Stimulated activated naive CD8-positive, alpha-beta T cell treated with anti-CD3 and anti-CD28 coated beads, Interleukin-15, Interleukin-2, amounts not matched to agents 100 U/mL and 50 U/mL, for 24 hours (primary cell): ENCODE measurements at regions not wholly inside any gene's neighbourhood (a gene's known extent, or its start where the extent isn't known, plus 50 kb on each side); places are given as distances from the start of the nearest gene placed in this dataset.

Experiments used
- ATAC-seq: fragments of 150-1000 bp; cut with Tn5 transposase; one replicate; pipeline ENCODE4 v1.10.0; 2021
- DNase-seq: peaks from one replicate; pipeline ENCODE4 v3.0.0; 2021

DNA sequence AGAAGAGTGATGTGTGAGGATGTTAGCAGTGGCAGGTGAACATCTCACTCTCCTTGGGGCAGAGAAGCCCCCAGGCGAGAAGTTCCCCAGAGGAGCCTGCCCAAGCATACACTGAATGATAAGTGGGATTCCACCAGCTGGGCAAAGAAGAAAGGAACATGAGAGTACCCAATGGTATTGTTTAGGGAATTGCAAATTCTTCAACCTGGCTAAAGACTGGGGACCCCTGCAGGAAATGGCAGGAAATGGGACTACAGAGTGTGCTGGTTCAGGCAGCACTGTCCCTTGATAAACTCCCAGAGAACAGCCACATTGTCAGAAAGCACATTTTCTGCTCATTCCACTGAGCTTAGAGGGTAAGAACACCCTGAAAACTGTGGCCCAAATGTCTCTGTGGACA is 121.3 kb downstream of the RPS29 start:
- ATAC-seq (no peak), DNase-seq (no peak)

DNA sequence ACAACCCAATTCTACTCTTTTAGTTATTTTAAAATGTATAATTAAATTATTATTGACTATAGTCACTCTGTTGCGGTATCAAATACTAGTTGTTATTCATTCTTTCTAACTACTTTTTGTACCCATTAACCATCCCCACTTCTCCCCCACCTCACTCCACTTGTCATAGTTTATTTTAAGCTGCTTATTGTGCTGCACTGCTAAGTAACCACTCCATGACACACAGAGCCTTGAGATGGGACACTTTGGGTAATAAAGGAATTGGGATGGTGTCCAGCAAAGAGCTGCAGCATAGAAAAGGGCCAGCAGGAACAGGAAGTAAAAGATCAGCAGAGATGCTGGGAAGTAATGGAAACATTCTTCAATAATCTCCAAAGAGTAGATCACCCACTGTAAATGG is 123.0 kb downstream of the RPS29 start:
- ATAC-seq: no peak
- no peak for DNase-seq

DNA sequence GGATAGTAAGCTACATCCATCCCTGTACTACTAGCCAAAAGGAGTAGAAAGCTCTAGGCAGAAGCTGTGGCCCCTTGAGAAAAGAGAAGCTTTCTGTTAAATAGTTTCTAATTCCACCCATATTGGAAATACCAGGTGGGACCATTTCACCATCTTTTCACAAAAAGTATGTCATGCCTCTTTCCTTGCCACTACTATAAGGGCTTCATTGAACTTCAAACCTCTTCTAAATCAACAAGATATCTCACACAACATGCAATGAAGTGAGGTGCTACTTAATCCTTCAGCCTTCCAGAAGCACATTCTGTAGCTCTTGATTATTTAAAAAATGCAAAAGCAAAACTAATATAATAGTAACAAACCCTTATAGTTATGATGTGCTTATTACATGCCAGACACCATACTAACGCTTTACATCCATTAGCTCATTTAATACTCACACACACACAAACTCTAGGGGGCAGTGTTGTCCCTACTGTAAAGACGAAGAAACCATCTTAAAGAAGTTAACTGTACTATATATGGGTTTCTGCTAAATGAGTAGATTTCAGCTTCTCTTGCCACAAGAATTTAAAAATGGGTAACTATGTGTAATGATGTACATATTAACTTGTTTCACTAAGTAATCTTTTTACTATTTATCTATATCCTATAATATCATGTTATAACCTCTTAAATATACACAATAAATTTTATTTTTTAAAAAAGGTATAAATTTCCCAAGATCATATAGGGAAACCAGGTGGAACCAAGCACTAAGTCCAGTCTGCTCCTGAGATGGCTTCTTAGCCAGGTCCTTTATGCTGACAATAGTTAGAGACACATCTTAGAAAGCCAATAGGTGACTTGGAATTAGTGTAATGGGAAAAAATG is 124.4 kb downstream of the RPS29 start:
- ATAC-seq (peak; percentile 91), DNase-seq (peak; percentile 62)

DNA sequence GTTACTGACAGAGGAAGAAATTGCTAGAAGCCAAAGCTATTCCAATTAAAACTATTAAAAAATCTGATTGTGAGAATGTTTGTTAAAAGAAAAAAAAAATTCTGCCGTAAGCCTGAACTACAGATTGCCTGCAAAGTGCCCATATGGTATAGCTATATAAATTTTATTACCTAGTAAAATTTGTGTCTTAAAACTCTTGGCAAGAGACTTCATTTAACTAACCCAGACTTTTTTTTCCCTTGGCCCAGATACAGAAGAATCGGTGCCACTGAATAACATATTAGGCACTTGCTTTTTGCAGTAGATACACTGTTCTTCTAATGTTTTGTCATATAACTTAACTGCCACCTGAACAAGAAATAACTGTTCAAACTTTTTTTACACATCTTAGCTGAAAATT is 125.5 kb downstream of the RPS29 start:
- no peak for ATAC-seq
- DNase-seq: no peak

DNA sequence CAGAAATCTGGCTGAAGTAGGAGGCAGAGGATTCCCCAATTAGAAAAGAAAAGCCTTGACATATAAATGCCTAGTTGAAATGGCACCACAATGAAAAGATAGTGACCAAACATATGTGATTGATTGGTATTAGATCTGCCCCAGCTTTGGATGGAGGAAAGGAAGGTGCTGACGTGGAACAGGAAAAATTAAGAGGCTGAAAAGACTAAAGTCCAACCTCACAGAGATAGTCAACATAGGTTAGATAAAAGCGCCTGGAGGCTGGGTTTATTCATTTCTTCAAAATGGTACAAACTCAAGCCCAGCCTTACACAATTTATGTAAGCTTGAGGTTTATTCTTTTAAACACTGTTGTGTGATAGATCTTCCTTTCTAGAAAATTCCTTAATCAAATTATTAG is 129.6 kb downstream of the RPS29 start:
- DNase-seq (no peak), ATAC-seq (no peak)

DNA sequence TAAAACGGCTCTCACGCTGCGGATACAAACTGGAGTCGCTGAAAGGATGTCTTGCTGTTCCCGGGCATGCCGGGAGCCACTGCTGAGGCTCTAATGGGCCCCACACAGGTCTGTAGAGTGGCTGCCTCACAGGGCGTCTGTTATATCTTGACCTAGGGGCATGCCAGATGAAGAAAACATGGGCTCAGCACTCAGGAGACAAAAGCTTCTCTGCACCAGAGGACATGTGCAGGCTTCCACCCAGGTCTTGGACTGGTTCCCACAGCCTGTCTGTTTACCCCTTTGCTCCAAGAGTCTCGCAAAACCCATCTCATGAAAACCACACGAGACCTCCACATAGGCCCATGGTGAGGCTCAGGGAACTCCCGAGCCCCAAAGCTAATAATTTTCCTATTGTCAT is 134.2 kb downstream of the RPS29 start:
- DNase-seq (no peak), ATAC-seq (no peak)

DNA sequence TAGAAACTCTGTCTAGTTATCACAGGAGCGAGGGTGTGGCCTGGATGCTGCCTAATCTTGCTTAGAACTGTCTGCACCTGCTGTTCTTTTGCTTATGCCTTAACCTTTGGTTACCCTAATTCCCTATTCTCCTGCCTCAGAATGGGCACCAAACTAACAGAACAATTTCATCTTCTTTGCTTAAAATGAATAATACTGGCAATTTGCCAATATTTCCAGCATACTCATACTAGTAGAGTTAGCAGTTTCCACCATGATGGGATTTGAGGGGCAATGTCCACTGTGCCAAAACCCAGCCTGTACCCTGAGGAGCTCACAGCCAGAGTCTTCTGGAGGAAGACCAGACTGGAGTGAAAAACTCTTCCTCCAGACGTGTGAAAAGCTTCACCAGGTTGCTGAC is 136.4 kb downstream of the RPS29 start:
- ATAC-seq: no peak
- DNase-seq: no peak

DNA sequence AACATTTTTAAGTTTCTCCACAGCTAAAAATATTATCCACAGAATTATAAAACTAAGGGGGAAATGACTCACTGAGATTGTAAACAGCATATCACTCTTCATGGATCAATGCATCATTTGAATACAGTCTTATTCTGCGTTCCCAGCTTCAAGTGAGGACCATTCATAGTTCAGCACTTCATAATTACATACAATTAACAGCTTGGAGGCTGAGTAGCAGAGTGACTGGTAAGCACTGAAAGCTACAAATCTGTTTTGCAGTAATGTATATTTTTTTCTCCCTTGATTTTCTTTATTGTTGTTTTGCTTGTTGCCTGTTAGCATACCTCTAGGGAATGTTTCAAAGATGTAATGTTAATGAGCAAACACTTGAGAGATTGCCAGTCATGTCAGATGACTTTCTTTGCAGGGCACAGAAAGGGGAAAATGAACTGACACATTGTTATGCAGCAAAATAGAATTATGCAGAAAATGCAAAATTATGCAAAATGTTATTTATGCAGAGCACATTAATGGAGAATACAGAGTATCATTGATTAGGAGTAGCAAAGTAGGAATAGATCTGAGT is 138.6 kb downstream of the RPS29 start:
- DNase-seq (no peak), ATAC-seq (no peak)

DNA sequence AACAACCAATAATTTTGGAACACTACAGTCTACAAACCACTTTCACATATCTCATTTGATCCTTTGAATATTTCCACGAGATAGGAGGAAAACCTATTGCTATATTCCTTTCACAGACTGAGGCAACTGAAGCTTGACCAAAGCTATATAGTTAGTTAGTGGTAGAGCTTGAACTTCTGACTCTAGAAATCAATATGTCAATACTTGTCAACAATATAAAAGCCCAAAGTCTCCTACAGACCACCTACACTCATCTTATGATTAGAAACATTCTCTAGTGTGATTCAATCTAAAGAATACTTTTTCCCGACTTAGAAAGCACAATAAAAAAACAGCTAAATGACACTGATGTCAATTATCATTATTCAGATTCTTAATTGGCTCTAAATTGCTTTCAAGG is 139.4 kb downstream of the RPS29 start:
- DNase-seq (no peak), ATAC-seq (no peak)

DNA sequence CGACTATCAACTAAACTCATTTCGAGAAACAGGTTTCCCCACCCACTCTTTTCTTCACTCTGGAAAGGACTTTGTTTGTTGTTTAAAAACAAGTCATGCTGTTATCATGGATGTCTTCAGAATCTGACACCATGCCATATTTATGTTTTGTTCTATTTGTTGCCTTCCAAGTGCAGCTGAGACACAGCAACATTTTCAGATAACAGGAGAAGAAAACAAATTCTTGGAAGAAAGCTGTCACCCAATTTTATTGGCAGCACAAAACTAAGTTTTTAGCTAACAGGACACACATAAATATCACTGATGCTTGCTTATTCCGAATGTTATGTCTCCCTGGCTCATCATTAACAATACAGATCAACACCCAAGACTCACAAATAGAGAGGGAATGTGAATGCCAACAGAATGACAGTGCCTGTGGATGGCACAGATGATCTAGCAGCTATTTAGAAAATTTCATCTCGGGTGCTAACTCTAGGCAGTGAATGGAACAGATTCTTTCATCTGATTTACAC is 147.9 kb downstream of the RPS29 start:
- no peak for DNase-seq
- no peak for ATAC-seq

DNA sequence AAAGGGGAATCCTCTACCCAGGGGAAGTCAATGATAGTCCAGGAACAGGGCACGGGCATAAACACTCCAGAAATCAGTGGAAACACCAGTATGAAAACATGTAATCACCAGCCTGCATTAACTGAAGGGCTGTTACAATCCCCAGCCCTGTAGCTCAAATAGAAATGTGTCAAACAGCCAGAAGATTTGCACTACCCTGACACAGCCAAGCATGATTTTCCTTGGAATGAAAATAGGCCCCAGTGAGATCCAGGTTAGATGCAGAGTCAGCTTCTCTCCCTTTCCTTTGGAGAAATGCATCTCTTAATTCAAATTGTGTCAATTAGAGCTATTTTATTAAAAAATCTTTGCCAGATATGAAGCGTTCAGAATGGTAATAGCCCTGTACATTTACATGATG is 158.1 kb downstream of the RPS29 start:
- DNase-seq: no peak
- no peak for ATAC-seq

DNA sequence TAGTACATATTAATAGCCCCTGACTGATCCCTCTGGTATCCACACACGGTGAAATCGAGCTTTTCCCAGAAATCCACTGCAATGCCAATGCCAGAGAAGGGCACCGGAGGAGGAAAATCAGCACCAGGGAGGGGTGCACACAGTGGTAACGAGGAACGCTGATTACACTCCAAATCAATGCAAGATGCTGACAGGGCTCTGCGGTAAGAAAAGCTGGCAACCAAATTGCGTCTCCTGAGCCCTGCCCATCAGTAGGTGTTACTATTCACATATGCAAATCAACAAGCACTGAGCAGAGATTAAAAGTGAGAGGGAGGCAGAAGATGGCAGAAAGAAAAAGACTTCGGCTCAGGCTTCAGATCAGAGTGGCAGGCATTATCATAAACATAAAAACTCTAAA is 159.1 kb downstream of the RPS29 start:
- no peak for DNase-seq
- no peak for ATAC-seq

DNA sequence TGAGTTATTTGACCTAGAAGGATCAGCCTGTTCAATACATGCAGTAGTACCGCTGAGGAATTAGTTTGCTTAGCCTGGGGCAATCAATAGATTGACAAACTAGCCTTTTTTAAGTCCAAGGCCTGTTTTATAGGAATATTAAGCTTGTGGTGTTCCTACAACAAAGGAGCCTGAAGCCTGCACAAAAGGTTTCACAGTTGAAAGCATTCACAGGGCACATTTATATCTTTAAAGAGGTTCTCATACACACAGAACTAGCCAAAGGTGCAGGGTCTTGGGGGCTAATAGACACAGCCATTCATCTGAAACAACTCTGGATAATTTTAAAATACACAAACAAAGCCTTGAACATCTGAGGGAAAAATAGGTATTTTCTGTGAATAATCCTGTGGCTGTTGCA is 160.3 kb downstream of the RPS29 start:
- ATAC-seq (no peak), DNase-seq (no peak)

DNA sequence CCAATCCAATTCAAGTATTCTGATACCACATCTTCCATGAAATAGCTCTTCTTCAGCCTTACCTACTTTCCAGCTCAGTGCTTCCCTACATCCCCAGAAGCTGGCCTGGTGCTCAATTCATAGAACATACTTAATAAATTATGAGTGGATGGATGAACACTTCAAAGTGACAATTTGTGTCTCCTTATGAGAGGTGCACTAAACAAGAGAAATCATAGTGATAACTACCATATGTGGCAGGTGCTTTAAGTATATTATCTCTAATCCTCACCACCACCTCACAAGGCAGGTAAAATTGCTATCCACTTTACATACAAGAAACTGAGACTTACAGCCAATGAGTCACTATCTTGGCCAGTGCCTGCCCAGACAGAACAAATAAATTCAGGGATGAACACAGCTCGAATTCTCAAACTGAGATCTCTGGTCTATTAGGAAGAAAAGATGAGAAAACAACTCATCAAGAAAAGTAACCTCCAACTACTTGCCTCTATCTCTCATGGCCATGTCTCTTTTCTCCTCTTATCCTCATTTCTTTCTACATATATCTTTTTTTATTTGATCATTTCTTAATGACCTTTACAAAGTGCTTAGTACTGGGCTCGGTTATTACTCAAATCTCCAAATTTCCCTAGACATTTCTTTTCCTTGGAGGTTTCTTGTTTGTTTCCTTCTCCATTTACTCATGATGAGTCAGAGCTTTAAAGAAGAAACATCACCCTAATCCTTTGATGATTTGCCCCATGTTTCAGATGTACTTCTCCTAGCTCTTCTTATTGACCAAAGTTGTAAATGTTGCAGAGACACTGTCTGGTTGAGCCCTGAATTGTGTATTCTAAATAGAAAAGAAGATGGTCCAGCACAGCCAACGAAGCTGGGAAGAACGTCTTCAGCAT is 161.5 kb downstream of the RPS29 start:
- no peak for DNase-seq
- ATAC-seq: no peak

DNA sequence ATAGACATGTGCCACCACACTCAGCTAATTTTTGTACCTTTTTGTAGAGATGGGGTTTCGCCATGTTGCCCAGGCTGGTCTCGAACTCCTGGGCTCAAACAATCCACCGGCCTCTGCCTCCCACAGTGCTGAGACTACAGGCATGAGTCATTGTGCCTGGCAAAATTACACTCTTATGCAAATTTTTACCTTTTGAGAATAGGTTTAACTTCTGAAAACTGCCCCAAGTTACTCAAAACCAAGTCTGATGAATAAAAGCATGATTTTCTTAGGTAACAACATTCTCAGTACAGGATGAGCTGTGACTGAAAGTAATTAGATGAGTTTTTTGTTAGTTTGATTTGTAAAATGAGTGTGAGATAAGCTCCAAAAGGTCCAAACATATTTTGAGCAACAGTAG is 166.0 kb downstream of the RPS29 start:
- DNase-seq: peak; percentile 4

DNA sequence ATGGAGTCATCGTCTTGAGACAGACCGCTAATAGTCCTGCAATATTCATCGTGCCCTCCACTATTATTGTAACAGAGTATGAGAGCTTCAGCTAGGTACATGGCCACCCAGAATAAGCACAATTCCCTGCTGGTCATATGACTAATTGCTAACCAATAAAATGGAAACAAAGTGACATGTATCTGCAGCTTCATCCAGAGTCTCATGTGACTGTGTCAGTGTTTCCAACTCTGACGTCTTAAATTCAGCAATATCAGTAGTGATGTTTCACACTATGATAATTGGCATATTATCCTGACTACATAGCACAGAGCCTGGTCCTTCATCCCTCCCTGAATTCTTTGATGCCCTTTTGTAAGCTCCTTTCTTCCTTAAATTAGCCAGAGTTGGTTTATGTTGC is 167.4 kb downstream of the RPS29 start:
- DNase-seq (no peak), ATAC-seq (no peak)

More for the DNA sequence above, 166.0 kb downstream of the RPS29 start:
- peak; percentile 40 for ATAC-seq

DNA sequence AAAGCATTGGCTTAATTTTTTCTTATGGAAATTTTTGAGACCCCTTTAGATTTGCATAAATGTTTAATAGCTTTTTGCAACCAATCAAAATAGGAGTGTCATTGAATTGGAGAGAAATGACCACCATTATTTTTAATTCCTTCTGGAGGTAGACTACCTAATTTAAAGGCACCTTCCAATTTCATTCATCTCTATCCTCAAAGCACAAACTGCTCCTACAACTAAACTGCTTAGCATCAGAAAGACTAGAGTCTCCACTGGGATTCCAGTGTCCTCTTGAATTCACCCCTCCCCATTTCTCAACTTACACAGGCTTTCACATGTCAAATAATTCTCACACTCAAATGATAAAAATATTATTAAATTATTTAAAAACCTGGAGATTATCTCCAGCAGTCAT is 168.4 kb downstream of the RPS29 start:
- ATAC-seq: no peak
- no peak for DNase-seq

DNA sequence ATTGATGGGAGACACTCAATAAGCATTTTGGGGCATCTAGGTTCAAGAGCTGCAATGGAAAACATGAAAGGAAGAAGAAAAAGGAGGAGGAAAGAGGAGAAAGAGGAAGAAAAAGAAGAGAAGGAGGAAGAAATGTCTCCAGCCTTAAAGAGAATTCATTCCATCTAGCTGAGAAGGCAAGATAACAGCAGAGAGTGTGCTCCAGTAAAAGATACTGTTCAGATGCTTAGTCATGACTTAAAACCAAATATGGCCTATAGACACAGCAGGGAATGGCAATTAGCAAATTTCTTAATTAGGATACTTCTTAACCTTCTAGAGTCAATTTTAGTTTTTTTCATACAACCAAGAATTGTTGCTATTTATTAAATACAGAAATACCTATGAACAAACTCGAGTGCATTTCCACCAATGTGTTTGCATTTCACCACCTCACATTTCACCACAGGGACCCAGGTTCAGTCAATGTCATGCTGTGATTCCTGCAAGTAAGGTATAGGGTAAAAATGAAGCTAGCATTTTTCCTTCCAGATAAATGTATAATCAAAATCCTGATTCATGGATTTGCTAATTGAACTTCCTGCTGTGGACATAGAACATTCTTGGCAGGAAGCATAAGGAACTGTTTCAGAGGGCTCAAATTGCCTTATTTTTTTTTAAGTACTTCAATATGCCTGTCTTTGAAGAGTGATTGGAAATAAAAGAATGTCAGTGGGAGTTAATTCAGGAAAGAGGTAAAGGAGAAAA is 177.8 kb downstream of the RPS29 start:
- no peak for DNase-seq
- ATAC-seq: no peak

DNA sequence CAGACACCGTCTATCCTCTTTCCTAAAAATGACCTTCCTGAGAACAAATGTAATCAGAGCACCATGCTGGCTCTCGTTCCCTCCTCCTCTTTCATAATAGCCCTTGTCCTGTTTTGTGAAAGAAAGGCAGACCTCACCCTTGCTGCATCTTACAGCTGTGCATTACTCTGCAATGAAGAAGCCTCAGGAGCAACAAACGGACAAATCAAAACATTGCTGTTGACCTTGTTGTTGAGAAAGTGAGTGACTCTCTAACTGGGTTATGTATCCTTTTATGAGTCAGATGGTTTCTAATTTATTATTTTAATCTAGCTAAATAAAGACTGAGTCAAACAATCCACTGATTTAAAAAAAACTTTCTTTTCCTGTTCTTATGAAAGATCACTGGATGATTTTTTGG is 180.9 kb downstream of the RPS29 start:
- DNase-seq (no peak), ATAC-seq (no peak)

DNA sequence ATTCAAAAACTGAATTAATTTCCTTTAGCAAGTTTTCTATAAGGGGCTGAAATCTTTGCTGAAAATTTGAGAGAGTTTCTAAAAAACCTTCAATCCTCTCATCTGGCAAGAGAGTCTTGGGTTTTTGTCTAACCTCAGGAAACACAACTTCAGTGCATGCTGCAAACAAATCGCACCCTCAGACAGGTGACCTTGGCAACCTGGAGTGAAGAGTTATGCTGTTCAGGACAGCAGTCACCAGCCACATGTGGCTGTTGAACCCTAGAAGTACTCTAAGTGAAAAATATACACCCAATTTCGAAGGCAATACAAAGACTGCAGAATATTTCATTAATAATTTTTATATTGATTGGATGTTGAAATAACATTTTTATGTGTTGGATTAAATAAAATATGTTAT is 184.8 kb downstream of the RPS29 start:
- ATAC-seq: no peak
- no peak for DNase-seq

DNA sequence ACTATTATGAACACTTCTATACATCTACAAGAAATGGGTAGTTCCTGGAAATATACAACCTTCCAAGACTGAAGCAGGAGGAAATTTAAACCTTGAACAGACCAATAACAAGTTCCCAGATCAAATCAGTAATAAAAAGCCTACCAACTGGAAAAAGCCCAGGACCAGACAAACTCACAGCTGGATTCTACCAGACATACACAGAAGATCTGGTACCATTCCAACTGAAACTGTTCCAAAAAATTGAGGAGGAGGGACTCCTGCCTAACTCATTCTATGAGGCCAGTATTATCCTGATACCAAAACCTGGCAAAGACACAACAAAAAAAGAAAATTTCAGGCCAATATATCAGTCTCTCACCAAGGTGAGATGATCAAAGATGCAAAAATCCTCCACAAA is 189.4 kb downstream of the RPS29 start:
- no peak for DNase-seq

DNA sequence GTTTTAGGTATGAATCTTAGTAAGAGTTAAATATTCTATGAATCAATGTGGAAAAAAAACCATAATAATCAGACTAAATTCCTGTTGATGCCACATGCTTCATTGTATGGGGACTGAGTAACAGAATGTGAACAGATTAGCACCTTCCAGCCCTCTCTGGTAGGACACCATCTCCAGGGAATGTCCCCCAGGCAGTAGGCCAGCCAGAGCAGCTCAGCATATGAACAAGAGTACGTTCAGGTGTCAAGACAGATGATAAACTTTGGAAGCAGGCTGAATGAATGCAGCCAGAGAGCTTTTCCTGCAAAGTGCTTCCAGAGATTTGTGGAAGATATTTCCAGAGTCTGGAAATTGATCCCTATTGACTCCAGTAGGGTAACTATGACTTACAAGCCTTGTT is 204.4 kb downstream of the RPS29 start:
- no peak for ATAC-seq
- DNase-seq: no peak

More for the DNA sequence above, 189.4 kb downstream of the RPS29 start:
- ATAC-seq: no peak
